Nephron progenitor cell (in vitro differentiated cells): ENCODE measurements at regions not wholly inside any gene's neighbourhood (a gene's known extent, or its start where the extent isn't known, plus 50 kb on each side); places are given as distances from the start of the nearest gene placed in this dataset.

ENCODE experiments used
- DNase-seq: peaks from one replicate; pipeline ENCODE4 v3.0.0; 2021
- H3K27ac Mint-ChIP-seq: 2 replicates; pipeline ENCODE4 v1.8.0; 2021; ENCODE audit warnings: mild to moderate bottlenecking, moderate library complexity, mixed read lengths
- H3K27me3 Mint-ChIP-seq: 2 replicates; pipeline ENCODE4 v1.8.0; 2021; ENCODE audit warnings: mild to moderate bottlenecking, low read depth, mixed read lengths; ENCODE audit not compliant: poor library complexity
- H3K36me3 Mint-ChIP-seq: 2 replicates; pipeline ENCODE4 v1.8.0; 2021; ENCODE audit warnings: low read depth, mixed read lengths
- H3K4me1 Mint-ChIP-seq: 2 replicates; pipeline ENCODE4 v1.8.0; 2021; ENCODE audit warnings: mixed read lengths
- H3K4me3 Mint-ChIP-seq: 2 replicates; pipeline ENCODE4 v1.8.0; 2021; ENCODE audit warnings: mild to moderate bottlenecking, moderate library complexity, mixed read lengths
- H3K9me3 Mint-ChIP-seq: 2 replicates; pipeline ENCODE4 v1.8.0; 2021; ENCODE audit warnings: mild to moderate bottlenecking, moderate library complexity, mixed read lengths
- TF ChIP-seq, protein P1 (sequence below): fragments of 200-600 bp; sonication (generic); IDR thresholded peaks from 2 replicates; pipeline ENCODE4 v1.5.0; 2021; ENCODE audit warnings: antibody characterized with exemption

DNA sequence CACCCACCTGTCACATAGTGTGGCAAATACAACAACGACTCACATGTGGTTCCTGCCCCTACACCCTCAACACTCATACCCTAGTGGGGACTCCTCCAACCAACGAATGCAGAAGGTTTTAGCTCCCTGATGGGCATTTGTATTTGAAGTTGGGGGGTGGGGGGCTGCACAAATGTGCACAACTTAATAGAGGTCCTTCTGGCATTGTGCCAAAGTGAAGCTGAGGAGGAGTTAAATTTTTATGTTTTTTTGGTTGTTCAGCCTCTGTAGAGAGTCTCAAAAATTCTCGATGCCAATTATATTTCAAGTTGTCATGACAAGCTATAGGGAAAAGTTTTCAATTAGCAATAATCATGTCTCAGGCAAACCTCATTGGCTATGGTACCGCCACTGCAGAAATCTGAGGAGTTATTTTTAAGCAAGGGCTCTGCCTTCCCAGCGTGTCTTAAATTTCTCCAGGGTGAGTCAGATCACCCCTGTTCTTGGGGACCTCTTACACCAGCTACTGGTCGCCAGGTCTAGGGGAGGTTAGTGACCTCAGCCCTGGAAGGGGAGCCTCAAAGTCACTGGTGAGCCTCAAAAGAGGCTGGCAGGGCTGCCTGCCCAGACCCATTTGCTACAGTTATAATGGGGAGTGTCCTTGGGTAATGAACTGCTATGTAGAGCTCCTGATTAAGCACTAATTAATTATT lies 102.7 kb upstream of the TAF1B start:
- peaks cover 8% of the 10 kb centered on the region for H3K27me3 Mint-ChIP-seq

DNA sequence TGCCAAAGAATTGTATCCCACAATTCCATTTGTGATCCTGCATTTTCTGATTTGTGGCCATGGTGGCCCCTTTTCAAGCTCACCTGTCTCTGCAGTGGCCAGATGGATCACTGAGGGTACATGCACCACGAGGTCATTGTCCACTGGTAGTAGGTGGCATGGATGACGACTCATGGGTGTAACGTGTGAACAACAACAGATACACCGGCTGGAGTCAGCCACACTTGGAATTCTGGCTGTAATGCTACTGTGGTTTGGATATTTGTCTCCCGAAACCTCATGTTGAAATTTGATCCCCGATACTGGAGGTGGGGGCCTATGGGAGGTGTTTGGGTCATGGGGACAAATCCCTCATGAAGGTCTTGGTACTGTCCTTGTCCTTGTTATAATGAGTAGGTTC lies 102.2 kb upstream of the TAF1B start:
- Mint-ChIP-seq H3K27ac (no peak overlapping the region), H3K4me3 (no peak overlapping the region), H3K4me1 (peaks cover 16% of the 10 kb centered on the region), H3K36me3 (no peaks in the 10 kb centered on the region), H3K27me3 (peaks cover 5% of the 10 kb centered on the region), H3K9me3 (peaks cover 13% of the 10 kb centered on the region)
- DNase-seq, result no peak
- TF ChIP-seq, protein P1, sequence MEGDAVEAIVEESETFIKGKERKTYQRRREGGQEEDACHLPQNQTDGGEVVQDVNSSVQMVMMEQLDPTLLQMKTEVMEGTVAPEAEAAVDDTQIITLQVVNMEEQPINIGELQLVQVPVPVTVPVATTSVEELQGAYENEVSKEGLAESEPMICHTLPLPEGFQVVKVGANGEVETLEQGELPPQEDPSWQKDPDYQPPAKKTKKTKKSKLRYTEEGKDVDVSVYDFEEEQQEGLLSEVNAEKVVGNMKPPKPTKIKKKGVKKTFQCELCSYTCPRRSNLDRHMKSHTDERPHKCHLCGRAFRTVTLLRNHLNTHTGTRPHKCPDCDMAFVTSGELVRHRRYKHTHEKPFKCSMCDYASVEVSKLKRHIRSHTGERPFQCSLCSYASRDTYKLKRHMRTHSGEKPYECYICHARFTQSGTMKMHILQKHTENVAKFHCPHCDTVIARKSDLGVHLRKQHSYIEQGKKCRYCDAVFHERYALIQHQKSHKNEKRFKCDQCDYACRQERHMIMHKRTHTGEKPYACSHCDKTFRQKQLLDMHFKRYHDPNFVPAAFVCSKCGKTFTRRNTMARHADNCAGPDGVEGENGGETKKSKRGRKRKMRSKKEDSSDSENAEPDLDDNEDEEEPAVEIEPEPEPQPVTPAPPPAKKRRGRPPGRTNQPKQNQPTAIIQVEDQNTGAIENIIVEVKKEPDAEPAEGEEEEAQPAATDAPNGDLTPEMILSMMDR, result no peak

More for the DNA sequence above, 102.7 kb upstream of the TAF1B start:
- H3K27ac Mint-ChIP-seq, result no peak overlapping the region
- no peaks in the 10 kb centered on the region for H3K36me3 Mint-ChIP-seq
- peaks cover 14% of the 10 kb centered on the region for H3K9me3 Mint-ChIP-seq
- TF ChIP-seq, protein P1, result no peak
- peaks cover 16% of the 10 kb centered on the region for H3K4me1 Mint-ChIP-seq
- no peak for DNase-seq
- no peak overlapping the region for H3K4me3 Mint-ChIP-seq

DNA sequence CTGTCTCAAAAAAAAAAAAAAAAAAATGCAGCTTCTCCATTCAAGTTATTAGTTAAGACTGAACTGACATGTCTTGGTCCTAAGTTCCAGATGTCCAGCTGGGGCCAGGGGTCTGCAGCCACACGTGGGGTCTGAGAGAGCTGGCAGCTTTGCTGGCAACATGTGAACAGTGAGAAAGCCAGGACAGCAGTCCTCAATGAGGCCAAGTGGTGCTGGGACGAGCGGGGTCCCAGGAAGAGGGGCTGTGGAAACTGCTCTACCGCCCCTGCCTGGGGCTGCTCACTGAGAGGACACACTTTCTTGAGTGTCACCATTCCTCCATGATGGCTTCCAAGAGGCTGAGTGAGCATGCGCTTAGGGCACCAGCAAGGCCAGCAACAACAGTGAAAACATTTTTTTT lies 100.7 kb upstream of the TAF1B start:
- Mint-ChIP-seq H3K36me3 (no peaks in the 10 kb centered on the region), H3K9me3 (peaks cover 6% of the 10 kb centered on the region), H3K27ac (no peak overlapping the region), H3K4me1 (peaks cover 16% of the 10 kb centered on the region), H3K27me3 (peaks cover 3% of the 10 kb centered on the region), H3K4me3 (no peak overlapping the region)
- DNase-seq, result no peak
- TF ChIP-seq, protein P1, result no peak

DNA sequence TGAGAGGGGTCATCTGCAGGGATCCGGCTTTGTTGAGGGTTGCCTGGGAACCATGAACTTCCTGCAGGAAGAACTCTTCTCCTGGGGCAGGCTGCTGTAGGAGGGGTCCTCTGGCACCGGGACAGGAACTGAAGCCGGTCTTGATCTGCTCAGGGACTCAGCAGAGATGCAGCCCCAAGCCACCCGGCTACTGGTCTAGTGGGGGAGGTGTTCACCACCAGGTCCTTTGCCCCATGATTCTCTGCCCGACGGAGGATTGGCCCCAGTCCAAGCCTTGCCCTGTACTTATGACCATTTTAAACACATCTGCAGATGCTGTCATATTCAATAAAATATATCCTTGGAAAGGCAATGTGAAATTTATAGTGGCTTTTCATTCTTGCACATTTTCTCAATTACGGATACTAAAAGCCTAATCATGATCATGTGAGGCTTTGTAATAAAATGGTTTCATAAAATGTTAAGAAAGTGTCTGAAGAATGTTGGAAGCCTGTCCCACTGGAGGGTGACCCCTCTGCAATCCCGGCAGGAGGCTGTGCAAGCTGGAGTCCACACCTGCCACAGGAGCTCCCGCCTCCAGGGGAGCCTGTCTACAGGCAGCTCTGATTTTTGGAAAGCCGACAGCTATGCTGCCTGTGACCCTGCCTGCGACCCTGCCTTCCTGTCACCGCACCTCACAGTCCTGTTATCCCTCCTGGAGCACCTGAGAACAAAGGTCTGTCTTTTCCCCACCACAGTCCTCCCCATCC lies 98.8 kb upstream of the TAF1B start:
- H3K27ac Mint-ChIP-seq, result no peak overlapping the region
- no peak for DNase-seq
- H3K36me3 Mint-ChIP-seq, result no peaks in the 10 kb centered on the region
- H3K9me3 Mint-ChIP-seq, result no peaks in the 10 kb centered on the region
- TF ChIP-seq, protein P1, result no peak
- H3K27me3 Mint-ChIP-seq, result peaks cover 3% of the 10 kb centered on the region
- no peak overlapping the region for H3K4me3 Mint-ChIP-seq
- H3K4me1 Mint-ChIP-seq, result peaks cover 10% of the 10 kb centered on the region

DNA sequence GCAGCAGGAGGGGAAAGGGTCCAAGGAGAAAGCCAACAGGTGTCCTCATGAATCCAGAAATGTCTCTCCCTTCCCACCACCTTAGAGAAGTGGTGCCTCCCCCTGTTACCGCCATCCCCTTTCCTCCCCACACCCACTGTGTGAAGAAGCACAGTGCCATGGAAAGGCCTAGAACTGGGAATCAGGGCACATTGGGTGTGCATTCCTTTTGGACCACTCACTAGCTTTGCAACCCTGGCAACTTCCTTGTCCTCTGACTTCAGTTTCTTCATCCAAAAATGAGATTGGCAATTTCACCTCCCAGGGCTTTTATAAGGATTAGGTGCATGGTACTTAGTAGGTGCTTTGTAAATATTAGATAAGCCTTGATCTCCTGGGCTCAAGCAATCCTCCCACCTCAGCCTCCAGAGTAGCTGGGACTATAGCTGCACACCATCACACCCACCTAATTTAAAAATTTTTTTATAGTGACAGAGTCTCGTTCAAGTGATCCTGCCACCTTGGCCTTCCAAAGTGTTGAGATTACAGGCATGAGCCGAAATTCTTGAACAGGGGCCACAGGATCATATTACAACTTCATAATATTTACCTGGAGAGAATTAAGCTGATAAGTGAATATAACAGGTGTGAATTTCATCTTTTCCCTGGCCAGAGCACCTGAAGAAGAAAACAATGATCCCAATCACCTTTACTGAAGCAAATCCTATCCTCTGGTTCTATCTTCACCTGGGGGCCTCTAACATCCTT lies 97.9 kb upstream of the TAF1B start:
- H3K4me3 Mint-ChIP-seq, result no peak overlapping the region
- H3K4me1 Mint-ChIP-seq, result peaks cover 12% of the 10 kb centered on the region
- peaks cover 3% of the 10 kb centered on the region for H3K27me3 Mint-ChIP-seq
- H3K9me3 Mint-ChIP-seq, result no peaks in the 10 kb centered on the region
- H3K36me3 Mint-ChIP-seq, result no peaks in the 10 kb centered on the region
- TF ChIP-seq, protein P1, result no peak
- H3K27ac Mint-ChIP-seq, result no peak overlapping the region
- DNase-seq, result no peak
